ENCODE measurements at regions not wholly inside any gene's neighbourhood (a gene's known extent, or its start where the extent isn't known, plus 50 kb on each side); places are given as distances from the start of the nearest gene placed in this dataset.
"Not testable (repeated sequence)": the region's sequence is repeated elsewhere in the genome, so short reads cannot be mapped to it uniquely, and the experiment has no call there.

- no peak for FAIRE-seq
Observed at GRCh38 chr14:44873536-44873935, 88.2 kb downstream of the KLHL28 start.

GRCh38 chr14:44866770-44867169 lies 95.0 kb downstream of the KLHL28 start:
- no peak for FAIRE-seq

GRCh38 chr14:44866322-44866721 lies 95.4 kb downstream of the KLHL28 start:
- no peak for FAIRE-seq

GRCh38 chr14:44863271-44863670 lies 98.5 kb downstream of the KLHL28 start:
- no peak for FAIRE-seq

GRCh38 chr14:44854114-44854513 lies 107.6 kb downstream of the KLHL28 start:
- FAIRE-seq = no peak

GRCh38 chr14:44847526-44848309 lies 114.0 kb downstream of the KLHL28 start:
- no peak for FAIRE-seq

GRCh38 chr14:44846232-44846824 lies 115.4 kb downstream of the KLHL28 start:
- FAIRE-seq = peak; percentile 92

- not testable (repeated sequence) for FAIRE-seq
Observed at GRCh38 chr14:44835928-44836327, 125.8 kb downstream of the KLHL28 start.

GRCh38 chr14:44833376-44834060 lies 128.2 kb downstream of the KLHL28 start:
- peak; percentile 33 for FAIRE-seq

- FAIRE-seq = no peak
Observed at GRCh38 chr14:44830371-44830770, 131.4 kb downstream of the KLHL28 start.

GRCh38 chr14:44829021-44829420 lies 132.7 kb downstream of the KLHL28 start:
- no peak for FAIRE-seq

- FAIRE-seq = no peak
Observed at GRCh38 chr14:44828023-44828422, 133.7 kb downstream of the KLHL28 start.

- no peak for FAIRE-seq
Observed at GRCh38 chr14:44820230-44820964, 141.3 kb downstream of the KLHL28 start.

GRCh38 chr14:44814196-44814595 lies 147.6 kb downstream of the KLHL28 start:
- FAIRE-seq = no peak

- FAIRE-seq = no peak
Observed at GRCh38 chr14:44812672-44813071, 149.1 kb downstream of the KLHL28 start.

- FAIRE-seq = no peak
Observed at GRCh38 chr14:44804391-44804790, 157.4 kb downstream of the KLHL28 start.

- FAIRE-seq = peak; percentile 84
Observed at GRCh38 chr14:44803239-44803905, 158.4 kb downstream of the KLHL28 start.

GRCh38 chr14:44798386-44799242 lies 163.1 kb downstream of the KLHL28 start:
- FAIRE-seq = no peak

- no peak for FAIRE-seq
Observed at GRCh38 chr14:44795725-44796124, 166.0 kb downstream of the KLHL28 start.

GRCh38 chr14:44791730-44792129 lies 170.0 kb downstream of the KLHL28 start:
- FAIRE-seq = peak; percentile 86

GRCh38 chr14:44788612-44789011 lies 173.1 kb downstream of the KLHL28 start:
- no peak for FAIRE-seq

- FAIRE-seq = no peak
Observed at GRCh38 chr14:44785096-44785495, 176.7 kb downstream of the KLHL28 start.

All from endometrium (tissue), 2 donors.